Stimulated activated naive CD4-positive, alpha-beta T cell (primary cell): ENCODE measurements at regions not wholly inside any gene's neighbourhood (a gene's known extent, or its start where the extent isn't known, plus 50 kb on each side); places are given as distances from the start of the nearest gene placed in this dataset.
"Not testable (repeated sequence)": the region's sequence is repeated elsewhere in the genome, so short reads cannot be mapped to it uniquely, and the experiment has no call there.

Experiments
- DNase-seq, 6 experiments: peaks; one replicate each; lab custom pipeline; 2025; lab: John Stamatoyannopoulos, UW

- no peak for DNase-seq
Observed at GRCh38 chr2:4916094-4916493, 776.1 kb upstream of the SOX11 start.

GRCh38 chr2:4930704-4931103, 761.5 kb upstream of the SOX11 start:
- DNase-seq: no peak

- no peak for DNase-seq
Observed at GRCh38 chr2:4931721-4932365, 760.3 kb upstream of the SOX11 start.

- not testable (repeated sequence) for DNase-seq
Observed at GRCh38 chr2:4935291-4935690, 756.9 kb upstream of the SOX11 start.

- DNase-seq: no peak
Observed at GRCh38 chr2:4937550-4937949, 754.6 kb upstream of the SOX11 start.

- no peak for DNase-seq
Observed at GRCh38 chr2:4938206-4938605, 754.0 kb upstream of the SOX11 start.

GRCh38 chr2:4942441-4942840, 749.7 kb upstream of the SOX11 start:
- DNase-seq: no peak

GRCh38 chr2:4947911-4948310, 744.3 kb upstream of the SOX11 start:
- no peak for DNase-seq

- DNase-seq: no peak
Observed at GRCh38 chr2:4951368-4951767, 740.8 kb upstream of the SOX11 start.

GRCh38 chr2:4959219-4959618, 733.0 kb upstream of the SOX11 start:
- DNase-seq: no peak

GRCh38 chr2:4962419-4962818, 729.8 kb upstream of the SOX11 start:
- no peak for DNase-seq

- no peak for DNase-seq
Observed at GRCh38 chr2:4963106-4963505, 729.1 kb upstream of the SOX11 start.

- no peak for DNase-seq
Observed at GRCh38 chr2:4964001-4964540, 728.1 kb upstream of the SOX11 start.

GRCh38 chr2:4964579-4964978, 727.6 kb upstream of the SOX11 start:
- peak in 1 of 6 experiments; percentile 1 for DNase-seq

GRCh38 chr2:4965556-4966320, 726.4 kb upstream of the SOX11 start:
- DNase-seq: no peak

GRCh38 chr2:4967206-4967605, 725.0 kb upstream of the SOX11 start:
- no peak for DNase-seq

- no peak for DNase-seq
Observed at GRCh38 chr2:4972472-4972871, 719.7 kb upstream of the SOX11 start.

- no peak for DNase-seq
Observed at GRCh38 chr2:4973354-4973753, 718.8 kb upstream of the SOX11 start.

GRCh38 chr2:4973973-4974372, 718.2 kb upstream of the SOX11 start:
- DNase-seq: no peak

GRCh38 chr2:4976407-4976806, 715.8 kb upstream of the SOX11 start:
- no peak for DNase-seq

- DNase-seq: no peak
Observed at GRCh38 chr2:4979111-4979510, 713.1 kb upstream of the SOX11 start.

- DNase-seq: no peak
Observed at GRCh38 chr2:4980995-4981394, 711.2 kb upstream of the SOX11 start.

GRCh38 chr2:4981802-4982409, 710.3 kb upstream of the SOX11 start:
- no peak for DNase-seq
